ENCODE measurements at regions not wholly inside any gene's neighbourhood (a gene's known extent, or its start where the extent isn't known, plus 50 kb on each side); places are given as distances from the start of the nearest gene placed in this dataset.
"Not testable (repeated sequence)": the region's sequence is repeated elsewhere in the genome, so short reads cannot be mapped to it uniquely, and the experiment has no call there.

- DNase-seq (ENCODE audit: low read depth), result no peak
Measured at GRCh38 chr7:10779465-10780399, 193.9 kb upstream of the PHF14 start.

GRCh38 chr7:10780400-10780747, 193.3 kb upstream of the PHF14 start:
- no peak for DNase-seq (ENCODE audit: low read depth)

- DNase-seq (ENCODE audit: low read depth), result not testable (repeated sequence)
Measured at GRCh38 chr7:10786976-10787375, 186.7 kb upstream of the PHF14 start.

- no peak for DNase-seq (ENCODE audit: low read depth)
Measured at GRCh38 chr7:10789170-10789569, 184.5 kb upstream of the PHF14 start.

GRCh38 chr7:10790910-10791309, 182.8 kb upstream of the PHF14 start:
- DNase-seq (ENCODE audit: low read depth), result no peak

GRCh38 chr7:10793995-10794775, 179.5 kb upstream of the PHF14 start:
- no peak for DNase-seq (ENCODE audit: low read depth)

- no peak for DNase-seq (ENCODE audit: low read depth)
Measured at GRCh38 chr7:10797157-10797556, 176.5 kb upstream of the PHF14 start.

GRCh38 chr7:10798044-10798443, 175.6 kb upstream of the PHF14 start:
- DNase-seq (ENCODE audit: low read depth), result no peak

- DNase-seq (ENCODE audit: low read depth), result no peak
Measured at GRCh38 chr7:10799475-10799874, 174.2 kb upstream of the PHF14 start.

GRCh38 chr7:10802011-10802410, 171.7 kb upstream of the PHF14 start:
- no peak for DNase-seq (ENCODE audit: low read depth)

GRCh38 chr7:10802526-10802925, 171.1 kb upstream of the PHF14 start:
- DNase-seq (ENCODE audit: low read depth), result peak; percentile 50

GRCh38 chr7:10803720-10804119, 170.0 kb upstream of the PHF14 start:
- DNase-seq (ENCODE audit: low read depth), result no peak

GRCh38 chr7:10804770-10805169, 168.9 kb upstream of the PHF14 start:
- no peak for DNase-seq (ENCODE audit: low read depth)

GRCh38 chr7:10815546-10815945, 158.1 kb upstream of the PHF14 start:
- DNase-seq (ENCODE audit: low read depth), result no peak

GRCh38 chr7:10821156-10821555, 152.5 kb upstream of the PHF14 start:
- no peak for DNase-seq (ENCODE audit: low read depth)

GRCh38 chr7:10824154-10824553, 149.5 kb upstream of the PHF14 start:
- DNase-seq (ENCODE audit: low read depth), result no peak

GRCh38 chr7:10838228-10838627, 135.4 kb upstream of the PHF14 start:
- DNase-seq (ENCODE audit: low read depth), result no peak

- DNase-seq (ENCODE audit: low read depth), result no peak
Measured at GRCh38 chr7:10845225-10845624, 128.4 kb upstream of the PHF14 start.

- no peak for DNase-seq (ENCODE audit: low read depth)
Measured at GRCh38 chr7:10855583-10855982, 118.1 kb upstream of the PHF14 start.

GRCh38 chr7:10860516-10860915, 113.2 kb upstream of the PHF14 start:
- DNase-seq (ENCODE audit: low read depth), result peak; percentile 6

- DNase-seq (ENCODE audit: low read depth), result no peak
Measured at GRCh38 chr7:10863476-10863875, 110.2 kb upstream of the PHF14 start.

- no peak for DNase-seq (ENCODE audit: low read depth)
Measured at GRCh38 chr7:10874666-10875065, 99.0 kb upstream of the PHF14 start.

GRCh38 chr7:10875080-10875479, 98.6 kb upstream of the PHF14 start:
- DNase-seq (ENCODE audit: low read depth), result no peak

All from M059J (cell line).